ENCODE measurements at regions not wholly inside any gene's neighbourhood (a gene's known extent, or its start where the extent isn't known, plus 50 kb on each side); places are given as distances from the start of the nearest gene placed in this dataset.

GRCh38 chr2:239584986-239585385 is 184.2 kb upstream of the HDAC4 start:
- no peaks in the 10 kb centered on the region for H3K9me3 Mint-ChIP-seq (ENCODE audit: low read depth, unreplicated experiment)
- intact Hi-C loops (cut with micrococcal nuclease; ENCODE audit: unreplicated experiment), result no loop called here
- no peak overlapping the region for H3K27ac Mint-ChIP-seq (ENCODE audit: unreplicated experiment)
- TF ChIP-seq CTCF (IDR thresholded peaks at IDR 0.05; ENCODE audit: unreplicated experiment), result no peak
- no peak for DNase-seq
- no peak overlapping the region for H3K4me3 Mint-ChIP-seq (ENCODE audit: low read depth, unreplicated experiment)
- no peaks in the 10 kb centered on the region for H3K4me1 Mint-ChIP-seq (ENCODE audit: low read depth, unreplicated experiment)
- H3K27me3 Mint-ChIP-seq (ENCODE audit: unreplicated experiment), result peaks cover 69% of the 10 kb centered on the region
- CTCF ChIA-PET, result no interaction called here
- H3K36me3 Mint-ChIP-seq (ENCODE audit: insufficient read depth, unreplicated experiment), result no peaks in the 10 kb centered on the region
- no TSS peak for BruUV-seq (replicated peaks)

GRCh38 chr2:239583879-239584859 is 183.3 kb upstream of the HDAC4 start:
- H3K27me3 Mint-ChIP-seq (ENCODE audit: unreplicated experiment), result peaks cover 70% of the 10 kb centered on the region
- H3K27ac Mint-ChIP-seq (ENCODE audit: unreplicated experiment), result no peak overlapping the region
- H3K36me3 Mint-ChIP-seq (ENCODE audit: insufficient read depth, unreplicated experiment), result no peaks in the 10 kb centered on the region
- H3K4me3 Mint-ChIP-seq (ENCODE audit: low read depth, unreplicated experiment), result no peak overlapping the region
- no TSS peak for BruUV-seq (replicated peaks)
- no peaks in the 10 kb centered on the region for H3K9me3 Mint-ChIP-seq (ENCODE audit: low read depth, unreplicated experiment)
- no peaks in the 10 kb centered on the region for H3K4me1 Mint-ChIP-seq (ENCODE audit: low read depth, unreplicated experiment)
- TF ChIP-seq CTCF (IDR thresholded peaks at IDR 0.05; ENCODE audit: unreplicated experiment), result no peak
- intact Hi-C loops (cut with micrococcal nuclease; ENCODE audit: unreplicated experiment), result no loop called here
- no peak for DNase-seq
- CTCF ChIA-PET, result no interaction called here

GRCh38 chr2:239583171-239583878 is 182.5 kb upstream of the HDAC4 start:
- Mint-ChIP-seq H3K4me1 (ENCODE audit: low read depth, unreplicated experiment) (no peaks in the 10 kb centered on the region), H3K4me3 (ENCODE audit: low read depth, unreplicated experiment) (no peak overlapping the region), H3K27me3 (ENCODE audit: unreplicated experiment) (peaks cover 68% of the 10 kb centered on the region), H3K27ac (ENCODE audit: unreplicated experiment) (no peak overlapping the region), H3K36me3 (ENCODE audit: insufficient read depth, unreplicated experiment) (no peaks in the 10 kb centered on the region), H3K9me3 (ENCODE audit: low read depth, unreplicated experiment) (no peaks in the 10 kb centered on the region)
- CTCF ChIA-PET, result no interaction called here
- no TSS peak for BruUV-seq (replicated peaks)
- intact Hi-C loops (cut with micrococcal nuclease; ENCODE audit: unreplicated experiment), result no loop called here
- no peak for DNase-seq
- TF ChIP-seq CTCF (IDR thresholded peaks at IDR 0.05; ENCODE audit: unreplicated experiment), result no peak

GRCh38 chr2:239582476-239582875 is 181.7 kb upstream of the HDAC4 start:
- Mint-ChIP-seq H3K4me1 (ENCODE audit: low read depth, unreplicated experiment) (no peaks in the 10 kb centered on the region), H3K27ac (ENCODE audit: unreplicated experiment) (no peak overlapping the region), H3K27me3 (ENCODE audit: unreplicated experiment) (peaks cover 68% of the 10 kb centered on the region), H3K9me3 (ENCODE audit: low read depth, unreplicated experiment) (no peaks in the 10 kb centered on the region), H3K36me3 (ENCODE audit: insufficient read depth, unreplicated experiment) (no peaks in the 10 kb centered on the region), H3K4me3 (ENCODE audit: low read depth, unreplicated experiment) (no peak overlapping the region)
- DNase-seq, result no peak
- no TSS peak for BruUV-seq (replicated peaks)
- CTCF ChIA-PET, result no interaction called here
- no peak for TF ChIP-seq CTCF (IDR thresholded peaks at IDR 0.05; ENCODE audit: unreplicated experiment)
- intact Hi-C loops (cut with micrococcal nuclease; ENCODE audit: unreplicated experiment), result no loop called here
